ENCODE measurements at regions not wholly inside any gene's neighbourhood (a gene's known extent, or its start where the extent isn't known, plus 50 kb on each side); places are given as distances from the start of the nearest gene placed in this dataset.

GRCh38 chr4:77344784-77345183 lies 187.8 kb downstream of the CCNG2 start:
- Histone ChIP-seq H3K9me2 (replicated peaks; ENCODE audit: low read depth, low read length) (no peaks in the 10 kb centered on the region), H3K4me1 (ENCODE audit: insufficient read depth, low read length, poor library complexity, severe bottlenecking) (no peaks in the 10 kb centered on the region), H3K9me3 (ENCODE audit: insufficient read depth, low read depth, low read length) (no peaks in the 10 kb centered on the region), H3K36me3 (ENCODE audit: insufficient read depth, low read length) (no peaks in the 10 kb centered on the region), H3K27me3 (ENCODE audit: insufficient read depth, low read length, poor library complexity, severe bottlenecking) (no peaks in the 10 kb centered on the region), H3K4me3 (ENCODE audit: low read length, poor library complexity, severe bottlenecking) (no peak overlapping the region), H3K9ac (ENCODE audit: low read depth, low read length, poor library complexity, severe bottlenecking) (no peak overlapping the region), H3F3A (ENCODE audit: low read depth) (no peaks in the 10 kb centered on the region), H3K79me2 (ENCODE audit: insufficient read depth, low read length) (no peaks in the 10 kb centered on the region), H2AFZ (ENCODE audit: low read length) (no peak overlapping the region), H3K4me2 (ENCODE audit: low read depth, low read length, poor library complexity, severe bottlenecking) (no peak overlapping the region), H4K20me1 (ENCODE audit: insufficient read depth, low read length, poor library complexity, severe bottlenecking) (no peaks in the 10 kb centered on the region)
- TF ChIP-seq CTCF (conservative IDR thresholded peaks at IDR 0.05; ENCODE audit: low read length) (no peak), EZH2phosphoT487 (IDR thresholded peaks at IDR 0.05; ENCODE audit: borderline replicate concordance) (no peak)

GRCh38 chr4:77347351-77347966 lies 190.5 kb downstream of the CCNG2 start:
- H3K4me2 ChIP-seq (ENCODE audit: low read depth, low read length, poor library complexity, severe bottlenecking), result no peak overlapping the region
- no peaks in the 10 kb centered on the region for H3K9me3 ChIP-seq (ENCODE audit: insufficient read depth, low read depth, low read length)
- H2AFZ ChIP-seq (ENCODE audit: low read length), result no peak overlapping the region
- no peaks in the 10 kb centered on the region for H3K36me3 ChIP-seq (ENCODE audit: insufficient read depth, low read length)
- no peaks in the 10 kb centered on the region for H4K20me1 ChIP-seq (ENCODE audit: insufficient read depth, low read length, poor library complexity, severe bottlenecking)
- H3F3A ChIP-seq (ENCODE audit: low read depth), result no peaks in the 10 kb centered on the region
- TF ChIP-seq EZH2phosphoT487 (IDR thresholded peaks at IDR 0.05; ENCODE audit: borderline replicate concordance), result no peak
- no peak for TF ChIP-seq CTCF (conservative IDR thresholded peaks at IDR 0.05; ENCODE audit: low read length)
- no peaks in the 10 kb centered on the region for H3K4me1 ChIP-seq (ENCODE audit: insufficient read depth, low read length, poor library complexity, severe bottlenecking)
- H3K4me3 ChIP-seq (ENCODE audit: low read length, poor library complexity, severe bottlenecking), result no peak overlapping the region
- no peaks in the 10 kb centered on the region for H3K27me3 ChIP-seq (ENCODE audit: insufficient read depth, low read length, poor library complexity, severe bottlenecking)
- no peak overlapping the region for H3K9ac ChIP-seq (ENCODE audit: low read depth, low read length, poor library complexity, severe bottlenecking)
- no peaks in the 10 kb centered on the region for H3K9me2 ChIP-seq (replicated peaks; ENCODE audit: low read depth, low read length)
- no peaks in the 10 kb centered on the region for H3K79me2 ChIP-seq (ENCODE audit: insufficient read depth, low read length)

GRCh38 chr4:77348815-77349214 lies 191.8 kb downstream of the CCNG2 start:
- Histone ChIP-seq H3K4me1 (ENCODE audit: insufficient read depth, low read length, poor library complexity, severe bottlenecking) (no peaks in the 10 kb centered on the region), H3K4me2 (ENCODE audit: low read depth, low read length, poor library complexity, severe bottlenecking) (no peak overlapping the region), H3F3A (ENCODE audit: low read depth) (no peaks in the 10 kb centered on the region), H3K4me3 (ENCODE audit: low read length, poor library complexity, severe bottlenecking) (no peak overlapping the region), H3K36me3 (ENCODE audit: insufficient read depth, low read length) (no peaks in the 10 kb centered on the region), H3K27me3 (ENCODE audit: insufficient read depth, low read length, poor library complexity, severe bottlenecking) (no peaks in the 10 kb centered on the region), H4K20me1 (ENCODE audit: insufficient read depth, low read length, poor library complexity, severe bottlenecking) (no peaks in the 10 kb centered on the region), H3K9me3 (ENCODE audit: insufficient read depth, low read depth, low read length) (no peaks in the 10 kb centered on the region), H3K9me2 (replicated peaks; ENCODE audit: low read depth, low read length) (no peaks in the 10 kb centered on the region), H2AFZ (ENCODE audit: low read length) (no peak overlapping the region), H3K9ac (ENCODE audit: low read depth, low read length, poor library complexity, severe bottlenecking) (no peak overlapping the region), H3K79me2 (ENCODE audit: insufficient read depth, low read length) (no peaks in the 10 kb centered on the region)
- TF ChIP-seq CTCF (conservative IDR thresholded peaks at IDR 0.05; ENCODE audit: low read length) (no peak), EZH2phosphoT487 (IDR thresholded peaks at IDR 0.05; ENCODE audit: borderline replicate concordance) (no peak)

Measured in Loucy (cell line).